HG03108 (cell line): ENCODE measurements at regions not wholly inside any gene's neighbourhood (a gene's known extent, or its start where the extent isn't known, plus 50 kb on each side); places are given as distances from the start of the nearest gene placed in this dataset.

ENCODE experiments used
- ATAC-seq: cut with Tn5 transposase; IDR thresholded peaks from one replicate; pipeline ENCODE4 v1.9.1; 2021; ENCODE audit warnings: moderate library complexity; ENCODE audit not compliant: unreplicated experiment

- ATAC-seq = no peak
These were observed 1048.0 kb upstream of the WWC1 start for GRCh38 chr5:167243463-167243862.

GRCh38 chr5:167244583-167244982 is 1046.9 kb upstream of the WWC1 start:
- ATAC-seq = no peak

GRCh38 chr5:167245868-167246267 is 1045.6 kb upstream of the WWC1 start:
- no peak for ATAC-seq

- no peak for ATAC-seq
These were observed 1043.6 kb upstream of the WWC1 start for GRCh38 chr5:167247816-167248215.

GRCh38 chr5:167248257-167248656 is 1043.2 kb upstream of the WWC1 start:
- ATAC-seq = no peak

GRCh38 chr5:167250996-167251395 is 1040.4 kb upstream of the WWC1 start:
- ATAC-seq = no peak

- ATAC-seq = no peak
These were observed 1037.3 kb upstream of the WWC1 start for GRCh38 chr5:167254132-167254531.

- no peak for ATAC-seq
These were observed 1035.5 kb upstream of the WWC1 start for GRCh38 chr5:167255926-167256325.

- ATAC-seq = no peak
These were observed 1031.6 kb upstream of the WWC1 start for GRCh38 chr5:167259806-167260205.

GRCh38 chr5:167261309-167262100 is 1029.9 kb upstream of the WWC1 start:
- no peak for ATAC-seq

GRCh38 chr5:167263185-167263584 is 1028.3 kb upstream of the WWC1 start:
- no peak for ATAC-seq

GRCh38 chr5:167264348-167264747 is 1027.1 kb upstream of the WWC1 start:
- no peak for ATAC-seq

- ATAC-seq = no peak
These were observed 1023.1 kb upstream of the WWC1 start for GRCh38 chr5:167268337-167268736.

GRCh38 chr5:167269146-167269545 is 1022.3 kb upstream of the WWC1 start:
- ATAC-seq = no peak

- no peak for ATAC-seq
These were observed 1020.4 kb upstream of the WWC1 start for GRCh38 chr5:167271081-167271480.

GRCh38 chr5:167271511-167271910 is 1019.9 kb upstream of the WWC1 start:
- ATAC-seq = no peak

GRCh38 chr5:167280111-167280510 is 1011.3 kb upstream of the WWC1 start:
- ATAC-seq = no peak

- ATAC-seq = no peak
These were observed 1009.5 kb upstream of the WWC1 start for GRCh38 chr5:167281925-167282324.

- ATAC-seq = no peak
These were observed 1007.8 kb upstream of the WWC1 start for GRCh38 chr5:167283691-167284090.

GRCh38 chr5:167284222-167284890 is 1007.1 kb upstream of the WWC1 start:
- no peak for ATAC-seq

- no peak for ATAC-seq
These were observed 1005.9 kb upstream of the WWC1 start for GRCh38 chr5:167285591-167285990.

- no peak for ATAC-seq
These were observed 1004.6 kb upstream of the WWC1 start for GRCh38 chr5:167286891-167287290.
